ENCODE measurements at regions not wholly inside any gene's neighbourhood (a gene's known extent, or its start where the extent isn't known, plus 50 kb on each side); places are given as distances from the start of the nearest gene placed in this dataset.

- DNase-seq (ENCODE audit: low spot score) = no peak
These were observed 138.3 kb upstream of the AGBL1 start for GRCh38 chr15:85941186-85941855.

GRCh38 chr15:85942632-85943031 is 137.0 kb upstream of the AGBL1 start:
- DNase-seq (ENCODE audit: low spot score) = no peak

- no peak for DNase-seq (ENCODE audit: low spot score)
These were observed 136.5 kb upstream of the AGBL1 start for GRCh38 chr15:85943151-85943550.

DNA sequence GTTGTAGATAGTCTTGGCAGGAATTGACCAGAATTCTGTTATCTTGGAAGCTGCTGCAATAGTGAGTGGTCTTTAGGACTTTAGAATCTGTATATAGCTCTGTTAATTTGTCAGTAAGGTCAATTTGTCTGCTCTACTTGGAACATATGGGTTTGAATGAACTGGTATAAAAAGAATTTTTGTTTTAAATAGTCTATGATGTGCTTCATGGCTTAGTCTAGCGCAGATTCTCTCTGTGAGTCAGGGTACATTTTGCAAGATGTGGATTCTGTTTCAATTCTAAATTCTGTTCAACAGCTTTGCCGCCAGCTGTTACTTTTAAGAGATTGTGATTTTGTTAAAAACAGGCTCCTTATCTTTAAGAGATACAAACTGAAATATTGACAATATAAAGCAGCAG is 135.9 kb upstream of the AGBL1 start:
- DNase-seq (ENCODE audit: low spot score) = no peak

GRCh38 chr15:85947021-85947420 is 132.7 kb upstream of the AGBL1 start:
- DNase-seq (ENCODE audit: low spot score) = no peak

DNA sequence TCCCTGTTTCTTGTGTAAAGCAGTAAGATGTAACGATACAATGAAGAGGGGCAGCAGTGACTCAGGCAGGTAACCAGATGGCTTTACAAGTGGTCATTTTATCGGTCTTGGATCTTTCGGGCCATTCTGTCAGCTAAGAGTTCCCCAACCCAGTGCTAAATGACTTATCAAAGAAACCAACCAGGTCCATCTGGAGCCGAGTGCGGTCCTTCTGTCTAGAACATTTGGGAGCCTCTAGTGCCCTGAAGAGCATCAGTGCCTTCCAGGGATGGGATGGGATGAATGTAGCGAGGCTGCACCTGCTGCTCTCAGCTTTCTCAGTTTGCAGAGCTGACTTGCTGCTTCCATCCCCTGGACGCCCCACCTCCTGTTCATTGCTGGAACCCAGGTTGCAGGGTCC is 131.7 kb upstream of the AGBL1 start:
- DNase-seq (ENCODE audit: low spot score) = no peak

GRCh38 chr15:85950101-85950500 is 129.6 kb upstream of the AGBL1 start:
- DNase-seq (ENCODE audit: low spot score) = no peak

DNA sequence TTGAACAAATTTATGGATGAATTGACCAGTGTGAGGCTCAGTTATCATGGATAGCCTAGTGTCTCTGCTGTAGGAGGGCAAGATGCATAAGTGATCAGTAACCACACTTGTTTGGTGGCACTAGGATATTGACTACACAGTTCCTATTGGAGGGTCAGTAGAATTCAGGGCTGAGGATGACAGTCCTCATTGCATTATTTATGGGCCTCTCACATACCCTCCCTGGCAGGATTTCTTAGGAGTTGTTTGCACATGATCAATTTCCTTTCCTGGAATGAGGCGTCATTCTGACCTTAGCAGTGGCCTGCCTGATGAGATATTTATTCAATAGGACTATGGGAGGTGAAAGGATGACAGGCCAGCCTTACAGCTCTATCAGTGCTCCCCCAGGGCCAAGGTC is 125.1 kb upstream of the AGBL1 start:
- no peak for DNase-seq (ENCODE audit: low spot score)

- DNase-seq (ENCODE audit: low spot score) = no peak
These were observed 123.9 kb upstream of the AGBL1 start for GRCh38 chr15:85955501-85956391.

DNA sequence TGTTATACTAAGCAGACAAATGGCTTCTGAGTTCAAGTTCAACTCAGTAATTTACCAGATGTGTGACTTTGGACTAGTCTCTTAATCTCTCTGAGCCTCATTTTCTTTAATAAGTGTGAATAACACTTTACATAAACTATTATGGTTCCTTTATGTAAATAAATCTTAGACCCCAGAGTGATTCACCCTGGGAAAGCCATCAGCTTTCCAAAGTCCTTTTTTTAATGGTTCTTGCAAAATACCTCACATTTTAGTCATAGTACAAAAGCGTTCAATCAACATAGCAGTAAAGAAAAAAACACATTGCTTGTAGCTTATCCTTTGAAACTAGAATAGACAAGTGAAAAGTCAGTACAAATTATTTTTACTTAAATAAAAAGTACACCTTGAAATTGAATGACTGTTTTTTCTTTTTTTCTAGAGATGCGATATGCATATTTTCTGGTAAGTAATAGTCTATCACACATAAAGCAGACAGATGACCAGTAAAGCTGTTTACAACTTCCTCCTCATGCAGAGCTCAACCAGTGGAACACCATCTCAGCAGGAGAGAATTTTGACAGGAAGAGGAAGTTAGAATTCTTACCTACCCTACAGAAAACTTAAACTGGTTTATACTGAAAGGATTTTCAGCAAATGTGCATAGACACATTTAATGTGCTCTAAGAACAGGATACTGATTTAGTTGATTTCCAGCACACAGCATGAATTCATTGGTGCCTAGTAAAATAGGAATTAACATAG is 123.0 kb upstream of the AGBL1 start:
- DNase-seq (ENCODE audit: low spot score) = no peak

DNA sequence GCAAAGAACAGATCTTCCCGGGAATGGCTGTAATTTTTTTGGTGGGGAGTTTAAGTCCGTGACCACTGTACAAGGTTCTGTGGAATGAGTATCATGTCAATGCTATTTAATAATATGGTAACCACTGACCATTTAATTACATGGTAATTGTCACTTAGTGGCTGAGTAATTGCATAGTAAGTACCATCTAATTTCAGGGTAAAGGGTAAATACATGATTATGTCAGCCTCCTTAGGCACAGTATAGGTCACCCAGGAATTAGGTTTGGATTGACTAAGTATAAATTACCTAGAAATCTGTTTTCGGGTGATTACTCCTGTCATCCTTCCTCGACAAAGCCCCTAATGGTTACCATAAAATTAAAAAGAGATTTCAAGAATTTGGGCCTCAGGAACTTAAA is 120.1 kb upstream of the AGBL1 start:
- no peak for DNase-seq (ENCODE audit: low spot score)

- no peak for DNase-seq (ENCODE audit: low spot score)
These were observed 119.3 kb upstream of the AGBL1 start for GRCh38 chr15:85960381-85960780.

DNA sequence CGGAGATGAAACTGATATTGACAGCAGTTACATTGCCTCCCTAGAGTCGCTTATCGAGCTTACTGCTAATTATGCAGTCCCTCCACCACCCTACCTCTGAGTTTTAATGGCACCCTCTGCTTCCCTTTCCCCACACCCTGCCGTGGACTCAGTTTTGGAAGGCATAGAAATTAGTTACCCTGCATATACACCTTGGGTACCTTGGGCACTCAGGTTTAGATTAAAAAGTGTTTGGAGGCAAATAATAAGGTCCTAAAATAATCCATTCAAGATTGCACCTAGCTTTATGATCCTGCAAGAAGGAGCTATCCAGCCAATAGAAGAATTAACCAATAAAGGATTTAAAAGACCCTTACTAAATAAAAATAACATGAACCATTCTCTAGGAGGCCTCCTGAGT is 117.8 kb upstream of the AGBL1 start:
- DNase-seq (ENCODE audit: low spot score) = no peak

DNA sequence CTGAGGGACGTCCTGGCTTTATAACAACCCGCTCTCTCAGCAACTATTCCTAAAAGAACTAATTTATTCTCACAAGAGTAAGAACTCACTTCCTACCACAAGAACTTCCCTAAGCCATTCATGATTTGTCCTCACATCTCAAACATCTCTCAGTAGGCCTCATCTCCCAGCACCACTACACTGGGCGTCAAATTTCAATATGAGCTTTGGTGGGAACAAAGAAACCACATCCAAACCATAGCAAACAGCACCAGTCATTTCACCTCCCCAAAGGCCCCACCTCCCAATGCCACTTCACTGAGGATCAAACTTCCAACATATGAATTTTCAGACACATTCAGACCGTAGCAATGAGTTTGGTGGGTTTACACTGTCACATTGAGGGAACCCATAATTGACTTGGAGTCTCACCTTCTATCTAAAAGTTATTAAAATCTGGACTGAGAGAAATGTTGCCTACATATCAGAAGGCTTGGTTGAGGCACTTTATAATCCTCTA is 116.4 kb upstream of the AGBL1 start:
- DNase-seq (ENCODE audit: low spot score) = no peak

- DNase-seq (ENCODE audit: low spot score) = no peak
These were observed 115.2 kb upstream of the AGBL1 start for GRCh38 chr15:85964471-85964870.

- DNase-seq (ENCODE audit: low spot score) = no peak
These were observed 112.1 kb upstream of the AGBL1 start for GRCh38 chr15:85967553-85967952.

DNA sequence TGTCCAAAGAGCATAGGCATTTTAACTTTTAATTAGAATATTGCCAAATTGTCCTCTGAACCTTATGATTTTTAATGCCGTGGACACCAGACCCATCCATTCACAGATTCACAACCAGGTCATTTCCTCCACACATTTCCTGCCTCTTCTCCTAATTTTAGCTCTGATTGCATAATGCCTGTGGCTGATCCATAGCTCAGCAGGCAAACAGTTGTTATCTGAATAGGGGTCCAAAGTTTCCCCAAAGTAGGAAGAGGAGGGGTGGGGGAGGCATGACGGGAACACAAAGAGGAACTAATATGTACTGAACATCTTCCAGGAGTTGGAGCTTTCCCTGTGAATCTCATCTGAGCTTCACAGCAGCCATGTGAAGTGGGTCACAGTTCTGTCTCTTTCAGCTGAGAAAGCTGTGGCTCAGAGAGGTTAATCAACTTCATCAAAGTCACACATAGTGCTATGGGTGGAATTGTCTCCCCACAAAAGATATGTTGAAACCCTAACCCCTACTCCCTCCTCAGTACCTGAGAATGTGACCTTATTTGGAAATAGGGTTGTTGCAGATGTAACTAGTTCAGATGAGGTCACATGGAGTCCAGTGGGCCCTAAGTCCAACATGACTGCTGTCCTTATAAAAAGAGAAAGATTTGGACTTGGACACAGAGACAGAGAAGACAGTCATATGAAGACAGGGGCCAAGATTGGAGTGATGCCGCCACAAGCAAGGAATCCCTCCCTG is 106.7 kb upstream of the AGBL1 start:
- no peak for DNase-seq (ENCODE audit: low spot score)

GRCh38 chr15:85973584-85974347 is 105.9 kb upstream of the AGBL1 start:
- no peak for DNase-seq (ENCODE audit: low spot score)

GRCh38 chr15:85974348-85974705 is 105.3 kb upstream of the AGBL1 start:
- DNase-seq (ENCODE audit: low spot score) = no peak

- DNase-seq (ENCODE audit: low spot score) = no peak
These were observed 104.9 kb upstream of the AGBL1 start for GRCh38 chr15:85974742-85975141.

DNA sequence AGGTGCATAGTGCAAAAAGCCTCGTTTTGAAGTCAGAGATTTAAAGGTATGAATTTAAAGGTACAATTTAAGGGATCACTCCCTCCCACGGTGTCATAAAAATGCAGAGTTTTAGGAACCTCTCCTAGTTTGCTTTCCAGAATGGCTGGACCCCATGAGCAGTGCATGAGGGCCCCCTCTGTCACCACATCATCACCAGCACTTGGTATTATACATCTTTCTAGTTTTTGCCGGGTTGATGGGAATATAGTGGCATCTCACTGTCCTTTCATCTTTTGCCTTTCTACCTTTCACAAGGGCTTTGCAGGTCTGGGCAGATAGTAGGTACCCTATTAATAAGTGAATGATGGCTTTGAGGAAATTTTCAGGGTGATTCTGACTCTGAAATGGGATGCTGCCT is 103.6 kb upstream of the AGBL1 start:
- no peak for DNase-seq (ENCODE audit: low spot score)
